PFSK-1 (cell line): ENCODE measurements at regions not wholly inside any gene's neighbourhood (a gene's known extent, or its start where the extent isn't known, plus 50 kb on each side); places are given as distances from the start of the nearest gene placed in this dataset.

ENCODE experiments used
- FOXP2 ChIP-seq: optimal IDR thresholded peaks from 2 replicates; pipeline ENCODE3; 2011; ENCODE audit warnings: borderline replicate concordance, control low read depth, inconsistent platforms; ENCODE audit not compliant: insufficient read depth; ENCODE audit errors: extremely low read length, extremely low read depth
- POLR2AphosphoS5 ChIP-seq: IDR thresholded peaks from 2 replicates; pipeline ENCODE4 v1.6.1; 2012; ENCODE audit warnings: low read depth, mild to moderate bottlenecking, control low read depth, low read length, moderate library complexity
- REST ChIP-seq, 2 experiments: IDR thresholded peaks; 2 replicates each; pipeline versions ENCODE4 v1.6.1 to v1.8.0; 2011 to 2012; ENCODE audit warnings: low read depth in 2 of 2, low read length in 2 of 2, control low read depth in 1 of 2, inconsistent platforms in 1 of 2, mild to moderate bottlenecking in 1 of 2, moderate library complexity in 1 of 2; ENCODE audit not compliant: insufficient read depth in 1 of 2
- SIN3A ChIP-seq: IDR thresholded peaks from 2 replicates; pipeline ENCODE4 v1.6.1; 2012; ENCODE audit warnings: mild to moderate bottlenecking, low read length, moderate library complexity, borderline replicate concordance; ENCODE audit not compliant: insufficient read depth
- TAF1 ChIP-seq: IDR thresholded peaks from 2 replicates; pipeline ENCODE4 v1.6.1; 2012; ENCODE audit warnings: low read length, control low read depth, borderline replicate concordance; ENCODE audit not compliant: insufficient read depth

- TF ChIP-seq REST (IDR thresholded peaks at IDR 0.05; ENCODE audit: insufficient read depth in 1 of 2, low read depth in 2 of 2, low read length in 2 of 2) (no peak), SIN3A (no peak), FOXP2 (no peak), TAF1 (no peak), POLR2AphosphoS5 (no peak)
Measured at GRCh38 chr11:119937412-119937811, 200.5 kb downstream of the TRIM29 start.

GRCh38 chr11:119936426-119936825, 201.5 kb downstream of the TRIM29 start:
- TF ChIP-seq TAF1 (no peak), REST (IDR thresholded peaks at IDR 0.05; ENCODE audit: insufficient read depth in 1 of 2, low read depth in 2 of 2, low read length in 2 of 2) (no peak), POLR2AphosphoS5 (no peak), SIN3A (no peak), FOXP2 (no peak)

GRCh38 chr11:119935349-119935925, 202.5 kb downstream of the TRIM29 start:
- TF ChIP-seq REST (IDR thresholded peaks at IDR 0.05; ENCODE audit: insufficient read depth in 1 of 2, low read depth in 2 of 2, low read length in 2 of 2) (no peak), SIN3A (no peak), FOXP2 (no peak), TAF1 (no peak), POLR2AphosphoS5 (no peak)

GRCh38 chr11:119934866-119935265, 203.0 kb downstream of the TRIM29 start:
- TF ChIP-seq TAF1 (no peak), SIN3A (no peak), REST (IDR thresholded peaks at IDR 0.05; ENCODE audit: insufficient read depth in 1 of 2, low read depth in 2 of 2, low read length in 2 of 2) (no peak), FOXP2 (no peak), POLR2AphosphoS5 (no peak)

GRCh38 chr11:119934267-119934666, 203.6 kb downstream of the TRIM29 start:
- TF ChIP-seq SIN3A (no peak), FOXP2 (no peak), POLR2AphosphoS5 (no peak), TAF1 (no peak), REST (IDR thresholded peaks at IDR 0.05; ENCODE audit: insufficient read depth in 1 of 2, low read depth in 2 of 2, low read length in 2 of 2) (no peak)
